IPS-11a (cell line): ENCODE measurements at regions not wholly inside any gene's neighbourhood (a gene's known extent, or its start where the extent isn't known, plus 50 kb on each side); places are given as distances from the start of the nearest gene placed in this dataset.
A peak's percentile ranks its signal among the peaks of the same experiment; 100 is the strongest.
"Not testable (repeated sequence)": the region's sequence is repeated elsewhere in the genome, so short reads cannot be mapped to it uniquely, and the experiment has no call there.

Experiments
- H3K4me3 ChIP-seq: one replicate; pipeline ENCODE4 v1.5.1; 2013; ENCODE audit warnings: low read depth, low read length, control low read depth

- no peak overlapping the region for H3K4me3 ChIP-seq
Measured at GRCh38 chr13:24995225-24995804, 100.6 kb upstream of the PABPC3 start.

DNA sequence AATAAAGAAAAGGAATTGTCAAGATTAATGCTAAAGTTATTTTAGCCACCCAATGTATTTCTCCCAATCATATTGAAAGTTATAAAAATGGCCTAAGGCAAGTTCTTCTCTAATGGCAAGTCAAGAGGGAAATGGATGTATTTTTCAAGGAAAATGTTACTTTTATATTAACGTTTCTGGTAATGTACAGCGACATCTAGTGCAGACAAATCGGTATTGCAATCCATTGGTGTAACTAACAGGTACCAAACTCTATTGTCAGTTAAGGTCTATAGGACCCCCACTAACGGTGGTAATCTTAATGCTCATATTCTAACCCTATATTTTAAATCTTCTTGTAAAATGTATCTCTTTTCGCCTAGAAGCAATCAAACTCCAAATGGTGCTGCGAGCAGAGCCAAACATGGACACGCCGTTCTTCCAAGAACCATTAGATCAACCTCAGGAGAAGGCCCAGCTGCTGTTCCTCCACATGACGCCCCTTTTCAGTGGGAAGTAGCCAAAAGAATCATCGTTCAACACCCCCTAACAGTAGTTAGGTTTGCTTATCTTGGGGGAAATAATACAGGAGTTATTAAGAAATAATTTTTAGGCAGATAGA is 98.5 kb upstream of the PABPC3 start:
- H3K4me3 ChIP-seq, result no peak overlapping the region

GRCh38 chr13:24998433-24998832 is 97.5 kb upstream of the PABPC3 start:
- H3K4me3 ChIP-seq, result no peak overlapping the region

DNA sequence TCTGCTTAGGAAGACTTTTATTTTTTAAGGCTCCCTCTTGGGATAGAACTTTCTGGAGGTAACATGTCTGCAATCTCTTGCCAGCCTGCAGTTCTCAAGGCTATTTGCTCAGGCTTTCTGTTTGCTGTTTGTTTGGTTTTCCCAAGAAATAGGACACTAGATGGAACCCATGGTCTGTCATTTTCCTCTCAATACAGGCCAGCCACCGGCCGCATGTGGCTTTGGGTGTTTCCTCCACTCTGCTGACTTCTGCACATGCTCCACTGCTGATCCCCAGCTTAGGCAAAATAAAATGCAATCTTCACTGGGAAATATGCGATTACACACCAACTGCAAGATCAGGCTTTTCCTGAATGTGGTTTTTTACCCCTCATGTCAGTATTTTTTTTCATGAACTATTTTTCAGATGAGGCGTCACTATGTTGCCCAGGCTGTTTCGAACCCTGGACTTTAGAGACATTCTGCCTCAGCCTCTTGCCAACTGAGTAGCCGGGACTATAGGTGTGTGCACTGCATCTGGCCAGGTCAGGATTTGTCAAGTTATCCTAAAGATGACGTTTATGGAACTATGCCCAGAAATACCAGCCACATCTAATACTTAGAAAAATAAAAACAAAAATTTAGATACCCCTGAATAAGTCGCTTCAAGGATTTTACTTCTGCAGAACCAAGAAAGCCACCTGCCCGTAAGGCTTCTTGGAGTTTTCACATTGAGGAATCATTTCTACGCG is 94.3 kb upstream of the PABPC3 start:
- H3K4me3 ChIP-seq, result no peak overlapping the region

DNA sequence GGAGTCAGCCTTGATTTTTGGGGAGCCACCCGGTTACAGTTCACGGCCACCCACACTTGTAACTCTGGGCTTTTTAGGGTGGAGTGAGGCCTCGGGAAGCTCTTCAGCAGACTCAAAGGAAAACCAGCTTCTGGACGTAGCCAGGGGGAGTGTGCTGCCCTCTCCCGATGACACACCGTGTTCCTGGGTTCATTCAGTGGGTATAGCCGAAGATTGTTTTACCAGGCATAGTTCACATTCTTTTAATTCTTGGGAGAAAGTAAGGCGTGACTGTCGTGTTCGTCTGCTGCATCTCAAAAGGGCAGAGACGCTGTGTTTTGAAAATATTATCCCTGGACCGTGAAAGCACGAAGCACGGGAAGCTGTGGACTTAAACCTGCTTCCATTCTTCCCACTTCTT is 93.6 kb upstream of the PABPC3 start:
- H3K4me3 ChIP-seq, result not testable (repeated sequence)

DNA sequence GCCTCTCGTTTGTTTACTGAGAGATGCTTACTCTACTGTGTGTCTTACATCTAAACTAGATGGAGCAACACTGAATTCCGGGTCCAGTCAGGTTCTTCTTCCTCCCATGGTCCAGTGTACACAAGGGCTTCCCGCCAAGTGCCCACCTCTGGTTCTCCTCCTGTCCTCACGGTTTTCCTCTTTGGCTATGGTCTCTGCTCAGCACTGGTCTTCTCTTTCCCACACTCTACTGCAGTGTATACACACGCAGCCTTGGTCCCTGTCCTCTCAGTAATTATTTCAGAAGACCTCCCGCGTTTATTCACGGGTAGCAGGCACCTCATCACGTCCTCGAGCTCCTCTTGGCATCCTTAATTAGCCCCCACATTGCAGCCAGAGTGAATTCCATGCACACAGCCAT is 91.4 kb upstream of the PABPC3 start:
- H3K4me3 ChIP-seq, result not testable (repeated sequence)

- not testable (repeated sequence) for H3K4me3 ChIP-seq
Measured at GRCh38 chr13:25005050-25005497, 90.9 kb upstream of the PABPC3 start.

DNA sequence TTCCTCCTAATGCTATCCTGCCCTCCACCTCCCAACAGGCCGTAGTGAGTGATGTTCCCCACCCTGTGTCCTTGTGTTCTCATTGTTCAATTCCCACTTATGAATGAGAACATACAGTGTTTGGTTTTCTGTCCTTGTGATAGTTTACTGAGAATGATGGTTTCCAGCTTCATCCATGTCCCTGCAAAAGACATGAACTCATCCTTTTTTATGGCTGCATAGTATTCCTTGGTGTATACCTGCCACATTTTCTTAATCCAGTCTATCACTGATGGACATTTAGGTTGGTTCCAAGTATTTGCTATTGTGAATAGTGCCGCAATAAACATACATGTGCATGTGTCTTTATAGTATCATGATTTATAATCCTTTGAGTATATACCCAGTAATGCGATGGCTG is 88.5 kb upstream of the PABPC3 start:
- not testable (repeated sequence) for H3K4me3 ChIP-seq

DNA sequence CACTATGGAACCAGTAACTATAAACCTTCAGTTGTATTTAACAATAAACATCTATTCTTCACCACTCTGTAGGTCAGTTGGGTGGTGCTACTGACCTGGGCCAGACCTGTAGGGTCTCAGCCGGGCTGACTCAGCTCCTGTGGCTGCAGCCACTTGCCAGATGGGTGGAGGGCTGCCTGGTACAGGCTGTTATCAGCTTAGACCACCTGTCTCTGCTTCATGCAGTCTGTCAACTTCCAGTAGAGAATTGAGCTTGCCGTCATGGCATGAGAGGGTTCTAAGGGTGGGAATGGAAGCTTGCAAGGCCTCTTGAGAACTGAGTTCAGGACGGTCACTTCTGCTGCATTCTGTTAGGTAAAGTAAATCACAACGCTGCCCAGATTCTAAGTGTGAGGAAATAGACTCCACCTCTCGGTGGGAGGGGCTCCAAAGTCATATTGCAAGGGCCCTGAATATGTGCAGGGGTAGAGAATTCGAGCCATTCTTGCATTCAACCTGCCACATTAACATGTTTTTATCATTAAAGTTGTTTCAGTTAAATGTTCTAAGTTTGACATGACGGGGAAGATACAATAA is 81.5 kb upstream of the PABPC3 start:
- not testable (repeated sequence) for H3K4me3 ChIP-seq

- H3K4me3 ChIP-seq, result not testable (repeated sequence)
Measured at GRCh38 chr13:25017176-25017575, 78.8 kb upstream of the PABPC3 start.

GRCh38 chr13:25017808-25018728 is 77.9 kb upstream of the PABPC3 start:
- H3K4me3 ChIP-seq, result peak overlapping the region; percentile 37

DNA sequence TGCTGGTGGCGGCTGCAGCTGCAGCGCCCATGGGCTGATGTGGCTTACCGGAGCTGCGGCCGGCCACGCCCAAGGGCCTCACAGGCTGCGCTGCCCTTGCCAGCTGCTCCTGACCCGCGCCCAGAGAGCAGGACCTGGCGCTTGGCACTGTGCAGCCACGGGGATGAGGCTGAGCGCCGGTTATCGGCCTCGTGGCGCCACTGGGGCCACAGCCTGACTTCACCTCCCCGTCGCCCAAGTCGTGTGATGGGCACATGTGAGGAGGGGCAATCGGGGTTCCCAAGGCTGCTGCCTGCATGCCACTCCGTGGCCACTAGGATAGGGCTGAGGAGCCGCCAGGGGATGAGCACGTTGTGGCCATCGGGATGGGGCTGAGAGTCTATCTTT is 77.2 kb upstream of the PABPC3 start:
- H3K4me3 ChIP-seq, result peak overlapping the region; percentile 37

DNA sequence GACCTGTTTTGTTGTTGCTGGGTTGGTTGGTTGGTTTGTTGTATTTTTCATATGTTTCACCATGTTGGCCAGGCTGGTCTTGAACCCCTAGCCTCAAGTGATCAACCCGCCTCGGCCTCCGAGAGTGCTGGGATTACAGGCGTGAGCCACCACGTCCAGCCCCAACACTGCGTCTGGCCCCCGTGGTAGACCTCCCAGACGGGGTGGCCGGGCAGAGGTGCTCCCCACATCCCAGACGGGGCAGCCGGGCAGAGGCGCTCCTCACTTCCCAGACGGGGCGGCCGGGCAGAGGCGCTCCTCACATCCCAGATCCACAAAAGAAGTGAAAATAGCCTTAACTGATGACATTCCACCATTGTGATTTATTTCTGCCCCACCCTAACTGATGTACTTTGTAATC is 76.2 kb upstream of the PABPC3 start:
- not testable (repeated sequence) for H3K4me3 ChIP-seq

GRCh38 chr13:25024175-25024574 is 71.8 kb upstream of the PABPC3 start:
- no peak overlapping the region for H3K4me3 ChIP-seq

- H3K4me3 ChIP-seq, result no peak overlapping the region
Measured at GRCh38 chr13:25032160-25032559, 63.8 kb upstream of the PABPC3 start.

- H3K4me3 ChIP-seq, result no peak overlapping the region
Measured at GRCh38 chr13:25034173-25034572, 61.8 kb upstream of the PABPC3 start.

DNA sequence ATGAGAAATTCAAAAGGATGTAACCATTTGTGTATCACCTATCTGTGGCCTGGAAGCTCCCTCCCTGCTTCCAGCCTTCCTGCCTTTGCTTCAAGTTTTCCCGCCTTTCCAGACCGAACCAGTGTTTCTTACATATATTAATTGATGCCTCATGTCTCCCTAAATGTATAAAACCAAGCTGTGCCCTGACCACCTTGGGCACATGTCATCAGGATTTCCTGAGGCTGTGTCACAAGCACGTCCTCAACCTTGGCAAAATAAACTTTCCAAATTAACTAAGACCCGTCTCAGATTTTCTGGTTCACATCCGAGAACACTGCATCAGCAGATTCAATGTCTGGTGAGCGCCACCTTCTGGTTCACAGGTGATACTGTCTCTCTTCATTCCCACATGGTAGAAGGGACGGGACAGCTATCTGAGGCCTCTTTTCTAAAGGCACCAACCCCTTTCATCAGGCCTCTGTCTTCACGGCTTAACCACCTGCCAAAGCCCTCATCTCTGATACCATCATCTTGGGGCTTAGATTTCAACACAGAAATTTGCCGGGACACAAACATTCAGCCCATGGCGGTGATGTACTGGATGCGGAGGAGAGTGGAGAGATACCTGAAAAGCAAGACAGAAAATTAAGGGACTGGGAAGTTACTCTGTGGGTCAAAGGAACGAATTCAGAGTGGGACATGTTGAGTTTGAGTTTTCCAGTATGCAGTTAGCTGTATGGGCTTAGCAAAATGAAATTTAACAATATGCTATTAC is 58.7 kb upstream of the PABPC3 start:
- H3K4me3 ChIP-seq, result no peak overlapping the region

- H3K4me3 ChIP-seq, result no peak overlapping the region
Measured at GRCh38 chr13:25042151-25042865, 53.6 kb upstream of the PABPC3 start.

GRCh38 chr13:25044071-25044470 is 51.9 kb upstream of the PABPC3 start:
- H3K4me3 ChIP-seq, result no peak overlapping the region
